NB4 (cell line): ENCODE measurements at regions not wholly inside any gene's neighbourhood (a gene's known extent, or its start where the extent isn't known, plus 50 kb on each side); places are given as distances from the start of the nearest gene placed in this dataset.

ENCODE experiments used
- CTCF ChIP-seq: IDR thresholded peaks from one replicate; pipeline ENCODE4 v1.5.1; 2012; ENCODE audit warnings: low read depth, low read length
- MAX ChIP-seq: IDR thresholded peaks from 2 replicates; pipeline ENCODE4 v1.6.1; 2011; ENCODE audit warnings: low read depth, low read length
- POLR2A ChIP-seq: IDR thresholded peaks from 2 replicates; pipeline ENCODE4 v1.6.1; 2011; ENCODE audit warnings: mild to moderate bottlenecking; ENCODE audit not compliant: insufficient read length; ENCODE audit errors: extremely low read depth

GRCh38 chr5:54637654-54638053 lies 120.1 kb downstream of the SNX18 start:
- TF ChIP-seq CTCF (no peak), POLR2A (no peak), MAX (no peak)
